Adrenal gland (tissue), 5 donors: ENCODE measurements at regions not wholly inside any gene's neighbourhood (a gene's known extent, or its start where the extent isn't known, plus 50 kb on each side); places are given as distances from the start of the nearest gene placed in this dataset.

Source experiments
- POLR2A ChIP-seq, 2 donors: fragments of 450-650 bp; IDR thresholded peaks; one replicate each; pipeline ENCODE4 v1.6.1; 2017; ENCODE audit warnings: antibody characterized with exemption in 2 of 2, mild to moderate bottlenecking in 2 of 2, moderate library complexity in 1 of 2
- TF ChIP-seq, protein P1 (sequence below), 6 experiments: fragments of 450-650 bp in 4 of 6; fragments of 200-600 bp in 2 of 6; sonication (generic) in 1 of 6; IDR thresholded peaks; 1 replicate in 5 of 6; 2 replicates in 1 of 6; pipeline versions ENCODE4 v1.5.1 to v1.8.0; 2016 to 2021; ENCODE audit warnings: antibody characterized with exemption in 6 of 6, mild to moderate bottlenecking in 2 of 6, moderate library complexity in 1 of 6
- donor health status: DM: no; HTN: no; CAD: no.

DNA sequence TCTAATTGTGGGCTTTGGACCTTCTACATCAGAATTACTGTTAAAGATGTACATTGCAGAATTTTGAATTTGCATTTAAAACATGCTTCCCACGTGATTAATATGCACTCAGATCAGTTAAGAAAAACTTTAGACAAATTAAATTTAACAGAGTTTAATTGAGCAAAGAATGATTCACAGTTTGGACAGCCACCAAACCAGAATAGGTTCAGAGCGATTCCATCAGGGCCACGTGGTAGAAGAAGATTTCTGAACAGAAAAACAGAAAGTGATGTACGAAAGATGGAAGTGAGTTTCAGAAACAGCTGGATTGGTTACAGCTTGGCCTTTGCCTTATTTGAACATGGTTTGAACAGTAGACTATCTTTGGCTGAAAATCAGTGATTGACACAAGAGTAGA, 704.2 kb upstream of the MAP3K7 start:
- TF ChIP-seq, protein P1, sequence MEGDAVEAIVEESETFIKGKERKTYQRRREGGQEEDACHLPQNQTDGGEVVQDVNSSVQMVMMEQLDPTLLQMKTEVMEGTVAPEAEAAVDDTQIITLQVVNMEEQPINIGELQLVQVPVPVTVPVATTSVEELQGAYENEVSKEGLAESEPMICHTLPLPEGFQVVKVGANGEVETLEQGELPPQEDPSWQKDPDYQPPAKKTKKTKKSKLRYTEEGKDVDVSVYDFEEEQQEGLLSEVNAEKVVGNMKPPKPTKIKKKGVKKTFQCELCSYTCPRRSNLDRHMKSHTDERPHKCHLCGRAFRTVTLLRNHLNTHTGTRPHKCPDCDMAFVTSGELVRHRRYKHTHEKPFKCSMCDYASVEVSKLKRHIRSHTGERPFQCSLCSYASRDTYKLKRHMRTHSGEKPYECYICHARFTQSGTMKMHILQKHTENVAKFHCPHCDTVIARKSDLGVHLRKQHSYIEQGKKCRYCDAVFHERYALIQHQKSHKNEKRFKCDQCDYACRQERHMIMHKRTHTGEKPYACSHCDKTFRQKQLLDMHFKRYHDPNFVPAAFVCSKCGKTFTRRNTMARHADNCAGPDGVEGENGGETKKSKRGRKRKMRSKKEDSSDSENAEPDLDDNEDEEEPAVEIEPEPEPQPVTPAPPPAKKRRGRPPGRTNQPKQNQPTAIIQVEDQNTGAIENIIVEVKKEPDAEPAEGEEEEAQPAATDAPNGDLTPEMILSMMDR (IDR thresholded peaks at IDR 0.05), result no peak
- TF ChIP-seq POLR2A (IDR thresholded peaks at IDR 0.05), result no peak
